ENCODE measurements at regions not wholly inside any gene's neighbourhood (a gene's known extent, or its start where the extent isn't known, plus 50 kb on each side); places are given as distances from the start of the nearest gene placed in this dataset.
"Not testable (repeated sequence)": the region's sequence is repeated elsewhere in the genome, so short reads cannot be mapped to it uniquely, and the experiment has no call there.

- DNase-seq (ENCODE audit: low spot score) = no peak
Observed at GRCh38 chr4:126532527-126532926, 1100.2 kb upstream of the INTU start.

- DNase-seq (ENCODE audit: low spot score) = no peak
Observed at GRCh38 chr4:126533146-126533805, 1099.5 kb upstream of the INTU start.

GRCh38 chr4:126539771-126540170 lies 1093.0 kb upstream of the INTU start:
- no peak for DNase-seq (ENCODE audit: low spot score)

- no peak for DNase-seq (ENCODE audit: low spot score)
Observed at GRCh38 chr4:126541820-126542219, 1090.9 kb upstream of the INTU start.

GRCh38 chr4:126544276-126544675 lies 1088.5 kb upstream of the INTU start:
- no peak for DNase-seq (ENCODE audit: low spot score)

- not testable (repeated sequence) for DNase-seq (ENCODE audit: low spot score)
Observed at GRCh38 chr4:126546197-126546596, 1086.6 kb upstream of the INTU start.

GRCh38 chr4:126547352-126547751 lies 1085.4 kb upstream of the INTU start:
- no peak for DNase-seq (ENCODE audit: low spot score)

GRCh38 chr4:126548890-126549289 lies 1083.9 kb upstream of the INTU start:
- no peak for DNase-seq (ENCODE audit: low spot score)

- no peak for DNase-seq (ENCODE audit: low spot score)
Observed at GRCh38 chr4:126552321-126552720, 1080.4 kb upstream of the INTU start.

- DNase-seq (ENCODE audit: low spot score) = no peak
Observed at GRCh38 chr4:126553248-126553647, 1079.5 kb upstream of the INTU start.

- no peak for DNase-seq (ENCODE audit: low spot score)
Observed at GRCh38 chr4:126558596-126558995, 1074.2 kb upstream of the INTU start.

- DNase-seq (ENCODE audit: low spot score) = no peak
Observed at GRCh38 chr4:126559961-126560360, 1072.8 kb upstream of the INTU start.

- no peak for DNase-seq (ENCODE audit: low spot score)
Observed at GRCh38 chr4:126560794-126561193, 1072.0 kb upstream of the INTU start.

- DNase-seq (ENCODE audit: low spot score) = no peak
Observed at GRCh38 chr4:126563389-126563788, 1069.4 kb upstream of the INTU start.

- no peak for DNase-seq (ENCODE audit: low spot score)
Observed at GRCh38 chr4:126564283-126564854, 1068.4 kb upstream of the INTU start.

- no peak for DNase-seq (ENCODE audit: low spot score)
Observed at GRCh38 chr4:126568652-126569570, 1063.8 kb upstream of the INTU start.

GRCh38 chr4:126572264-126572663 lies 1060.5 kb upstream of the INTU start:
- DNase-seq (ENCODE audit: low spot score) = no peak

- no peak for DNase-seq (ENCODE audit: low spot score)
Observed at GRCh38 chr4:126582737-126583136, 1050.0 kb upstream of the INTU start.

GRCh38 chr4:126583509-126583908 lies 1049.2 kb upstream of the INTU start:
- DNase-seq (ENCODE audit: low spot score) = peak; percentile 41

GRCh38 chr4:126591583-126591982 lies 1041.2 kb upstream of the INTU start:
- no peak for DNase-seq (ENCODE audit: low spot score)

GRCh38 chr4:126592088-126592487 lies 1040.7 kb upstream of the INTU start:
- DNase-seq (ENCODE audit: low spot score) = no peak

- no peak for DNase-seq (ENCODE audit: low spot score)
Observed at GRCh38 chr4:126593626-126594025, 1039.1 kb upstream of the INTU start.

- DNase-seq (ENCODE audit: low spot score) = no peak
Observed at GRCh38 chr4:126595643-126596042, 1037.1 kb upstream of the INTU start.
